ENCODE measurements at regions not wholly inside any gene's neighbourhood (a gene's known extent, or its start where the extent isn't known, plus 50 kb on each side); places are given as distances from the start of the nearest gene placed in this dataset.

DNA sequence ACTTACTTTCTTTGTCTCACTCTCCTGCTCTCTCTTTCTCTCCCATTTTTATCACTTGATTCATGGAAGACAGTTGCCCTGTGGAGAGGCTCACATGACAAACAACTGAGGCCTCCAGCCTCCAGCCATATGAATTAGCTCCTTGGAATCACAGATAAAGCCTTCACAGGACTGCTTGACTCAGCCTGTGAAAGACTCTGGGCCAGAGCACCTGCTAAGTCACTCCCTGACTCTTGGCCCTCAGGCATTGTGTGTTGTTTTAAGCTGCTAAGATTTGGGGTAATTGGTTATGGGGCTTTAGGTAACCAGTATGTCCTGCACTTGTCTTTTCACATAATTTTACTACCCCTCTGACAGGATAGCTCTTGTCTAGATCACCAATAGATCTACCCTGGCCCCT, 334.9 kb downstream of the SOX11 start:
- DNase-seq (ENCODE audit: low spot score) = no peak
- Histone ChIP-seq H3K4me3 (no peak overlapping the region), H3K9me3 (no peaks in the 10 kb centered on the region), H3K4me1 (ENCODE audit: control insufficient read depth in 1 of 2, low read depth in 2 of 2) (no peaks in the 10 kb centered on the region), H3K27me3 (replicated peaks; ENCODE audit: insufficient read depth) (no peaks in the 10 kb centered on the region), H3K36me3 (no peaks in the 10 kb centered on the region), H3K27ac (no peak overlapping the region)
- TF ChIP-seq, protein P1, sequence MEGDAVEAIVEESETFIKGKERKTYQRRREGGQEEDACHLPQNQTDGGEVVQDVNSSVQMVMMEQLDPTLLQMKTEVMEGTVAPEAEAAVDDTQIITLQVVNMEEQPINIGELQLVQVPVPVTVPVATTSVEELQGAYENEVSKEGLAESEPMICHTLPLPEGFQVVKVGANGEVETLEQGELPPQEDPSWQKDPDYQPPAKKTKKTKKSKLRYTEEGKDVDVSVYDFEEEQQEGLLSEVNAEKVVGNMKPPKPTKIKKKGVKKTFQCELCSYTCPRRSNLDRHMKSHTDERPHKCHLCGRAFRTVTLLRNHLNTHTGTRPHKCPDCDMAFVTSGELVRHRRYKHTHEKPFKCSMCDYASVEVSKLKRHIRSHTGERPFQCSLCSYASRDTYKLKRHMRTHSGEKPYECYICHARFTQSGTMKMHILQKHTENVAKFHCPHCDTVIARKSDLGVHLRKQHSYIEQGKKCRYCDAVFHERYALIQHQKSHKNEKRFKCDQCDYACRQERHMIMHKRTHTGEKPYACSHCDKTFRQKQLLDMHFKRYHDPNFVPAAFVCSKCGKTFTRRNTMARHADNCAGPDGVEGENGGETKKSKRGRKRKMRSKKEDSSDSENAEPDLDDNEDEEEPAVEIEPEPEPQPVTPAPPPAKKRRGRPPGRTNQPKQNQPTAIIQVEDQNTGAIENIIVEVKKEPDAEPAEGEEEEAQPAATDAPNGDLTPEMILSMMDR (IDR thresholded peaks at IDR 0.05) = no peak
- ATAC-seq (ENCODE audit: insufficient number of reproducible peaks, low FRiP score, low read depth) = no peak

DNA sequence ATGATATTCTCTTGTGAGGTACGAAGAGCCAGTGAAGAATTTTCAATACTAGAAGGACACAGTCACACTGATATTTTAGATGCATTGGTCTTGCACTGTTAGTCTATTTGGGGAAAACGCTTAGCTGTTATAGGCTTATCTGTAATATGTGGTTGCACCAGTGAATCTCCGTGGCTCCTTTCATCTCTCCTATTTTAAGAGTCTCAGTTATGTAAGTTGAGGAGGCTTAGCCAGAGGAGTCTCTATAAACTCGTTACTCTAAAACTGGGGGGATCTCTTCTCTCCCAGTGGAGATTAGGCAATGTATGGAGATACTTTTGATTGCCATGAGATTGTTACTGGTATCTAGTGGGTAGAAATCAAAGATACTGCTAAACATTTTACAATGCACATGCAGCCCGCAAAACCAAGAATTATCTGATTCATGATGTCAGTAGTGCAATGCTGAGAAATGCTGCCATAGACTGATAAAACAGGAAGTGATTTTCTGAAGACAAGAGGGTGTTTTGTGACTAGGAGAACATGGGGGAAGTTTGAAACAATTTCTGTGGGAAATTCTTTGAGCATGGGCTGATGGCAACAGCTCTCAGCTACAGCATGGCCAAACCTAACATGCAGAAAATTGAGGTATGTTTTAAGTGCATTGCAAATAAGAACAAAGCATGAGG, 339.1 kb downstream of the SOX11 start:
- ATAC-seq (ENCODE audit: insufficient number of reproducible peaks, low FRiP score, low read depth) = no peak
- no peak for DNase-seq (ENCODE audit: low spot score)
- no peaks in the 10 kb centered on the region for H3K36me3 ChIP-seq
- H3K4me3 ChIP-seq = no peak overlapping the region
- TF ChIP-seq, protein P1 (IDR thresholded peaks at IDR 0.05) = no peak
- no peaks in the 10 kb centered on the region for H3K4me1 ChIP-seq (ENCODE audit: control insufficient read depth in 1 of 2, low read depth in 2 of 2)
- no peaks in the 10 kb centered on the region for H3K27me3 ChIP-seq (replicated peaks; ENCODE audit: insufficient read depth)
- H3K9me3 ChIP-seq = no peaks in the 10 kb centered on the region
- no peak overlapping the region for H3K27ac ChIP-seq

DNA sequence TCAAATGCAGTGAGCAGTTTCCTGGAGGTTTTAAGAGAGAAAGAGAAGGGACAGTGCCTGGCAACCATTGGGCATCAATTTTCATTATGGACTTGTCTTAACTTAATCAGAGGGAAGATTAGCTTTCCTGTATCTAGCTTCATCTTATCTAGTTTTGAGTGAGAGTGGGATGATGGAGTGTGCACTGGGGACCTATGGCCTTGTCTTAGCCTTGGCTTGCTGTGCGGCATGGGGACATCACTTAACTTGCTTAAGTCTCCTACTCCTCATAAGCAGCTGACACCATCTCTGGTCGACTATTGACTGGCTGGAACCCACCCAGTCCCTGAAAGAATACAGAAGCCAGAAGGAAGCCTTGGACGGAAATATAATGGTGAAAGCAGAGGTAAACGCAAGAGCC, 344.0 kb downstream of the SOX11 start:
- no peak overlapping the region for H3K4me3 ChIP-seq
- TF ChIP-seq, protein P1 (IDR thresholded peaks at IDR 0.05) = no peak
- H3K9me3 ChIP-seq = no peaks in the 10 kb centered on the region
- no peaks in the 10 kb centered on the region for H3K4me1 ChIP-seq (ENCODE audit: control insufficient read depth in 1 of 2, low read depth in 2 of 2)
- DNase-seq (ENCODE audit: low spot score) = no peak
- H3K27me3 ChIP-seq (replicated peaks; ENCODE audit: insufficient read depth) = no peaks in the 10 kb centered on the region
- H3K36me3 ChIP-seq = no peaks in the 10 kb centered on the region
- ATAC-seq (ENCODE audit: insufficient number of reproducible peaks, low FRiP score, low read depth) = no peak
- H3K27ac ChIP-seq = no peak overlapping the region

DNA sequence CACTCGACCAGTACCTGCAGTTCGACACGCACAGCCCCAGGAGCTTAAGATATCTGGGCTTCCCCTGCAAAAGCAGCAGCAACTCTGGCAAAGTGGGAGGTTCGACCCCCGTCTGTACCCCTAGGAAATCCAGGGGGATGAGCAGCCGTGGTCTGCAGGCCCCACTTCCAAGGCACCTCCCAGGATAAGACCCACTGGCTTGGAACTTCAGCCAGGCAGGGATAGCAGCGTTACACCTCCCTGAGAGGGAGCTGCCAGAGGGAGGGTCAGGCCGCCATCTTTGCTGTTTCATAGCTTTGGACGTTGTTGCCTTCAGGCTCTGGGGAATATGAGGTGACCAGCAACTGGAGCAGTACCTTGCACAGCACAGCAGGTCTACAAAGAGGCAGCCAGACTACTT, 351.1 kb downstream of the SOX11 start:
- Histone ChIP-seq H3K27me3 (replicated peaks; ENCODE audit: insufficient read depth) (no peaks in the 10 kb centered on the region), H3K27ac (no peak overlapping the region), H3K9me3 (no peaks in the 10 kb centered on the region), H3K4me3 (no peak overlapping the region), H3K4me1 (ENCODE audit: control insufficient read depth in 1 of 2, low read depth in 2 of 2) (no peaks in the 10 kb centered on the region), H3K36me3 (no peaks in the 10 kb centered on the region)
- no peak for DNase-seq (ENCODE audit: low spot score)
- TF ChIP-seq, protein P1 (IDR thresholded peaks at IDR 0.05) = no peak
- ATAC-seq (ENCODE audit: insufficient number of reproducible peaks, low FRiP score, low read depth) = no peak

DNA sequence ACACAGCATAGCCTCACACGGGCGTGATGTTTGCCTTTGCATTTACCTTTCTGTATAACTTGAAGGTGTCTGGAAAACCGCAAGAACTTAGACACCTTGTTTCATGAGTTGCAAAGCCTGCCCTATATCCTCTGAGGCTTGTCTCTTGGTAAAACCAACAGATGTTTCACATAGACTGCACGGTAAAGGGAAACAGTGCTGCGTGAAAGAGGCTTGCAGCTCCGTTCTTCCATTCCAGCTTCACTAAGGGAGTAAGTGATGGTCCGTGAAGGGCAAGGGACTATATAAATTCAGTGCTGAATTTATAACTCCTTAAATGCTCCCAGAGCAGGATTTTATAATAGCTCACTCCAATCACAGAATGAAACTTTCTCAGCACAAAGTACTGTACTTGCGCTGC, 360.5 kb downstream of the SOX11 start:
- H3K4me1 ChIP-seq (ENCODE audit: control insufficient read depth in 1 of 2, low read depth in 2 of 2) = no peaks in the 10 kb centered on the region
- no peak overlapping the region for H3K27ac ChIP-seq
- no peaks in the 10 kb centered on the region for H3K27me3 ChIP-seq (replicated peaks; ENCODE audit: insufficient read depth)
- ATAC-seq (ENCODE audit: insufficient number of reproducible peaks, low FRiP score, low read depth) (no peak), DNase-seq (ENCODE audit: low spot score) (no peak)
- no peaks in the 10 kb centered on the region for H3K36me3 ChIP-seq
- H3K4me3 ChIP-seq = no peak overlapping the region
- TF ChIP-seq, protein P1 (IDR thresholded peaks at IDR 0.05) = no peak
- H3K9me3 ChIP-seq = no peaks in the 10 kb centered on the region
